Caco-2 (cell line): ENCODE measurements at regions not wholly inside any gene's neighbourhood (a gene's known extent, or its start where the extent isn't known, plus 50 kb on each side); places are given as distances from the start of the nearest gene placed in this dataset.

ENCODE experiments used
- BruUV-seq: library from RNA; stranded (reverse); fragments of 400-500 nt; replicated peaks from 2 replicates; lab custom pipeline; 2021; lab: Mats Ljungman, UMichigan
- CTCF ChIA-PET: fragments of 300-600 bp; sonication (Branson Sonifier 250); formaldehyde crosslinking; loops from one replicate; lab custom pipeline; 2022; ENCODE audit warnings: antibody characterized with exemption; lab: Charles Lee
- POLR2A ChIA-PET: fragments of 300-600 bp; sonication (Branson Sonifier 250); formaldehyde crosslinking; loops from one replicate; lab custom pipeline; 2022; ENCODE audit warnings: antibody characterized with exemption; lab: Charles Lee
- DNase-seq, 2 experiments: peaks; one replicate each; pipeline versions ENCODE4 v3.0.0 to v3.0.0-alpha.2; 2020 to 2022
- H3K27me3 ChIP-seq: replicated peaks from 2 replicates; pipeline ENCODE4 v1.6.0; 2011; ENCODE audit warnings: low read length; ENCODE audit not compliant: control insufficient read depth, insufficient read depth
- H3K36me3 ChIP-seq: 2 replicates; pipeline ENCODE4 v1.5.1; 2011; ENCODE audit warnings: low read length; ENCODE audit not compliant: control insufficient read depth, insufficient read depth
- H3K4me1 ChIP-seq: fragments of 250-450 bp; sonication (Bioruptor Pico); 2 replicates; pipeline ENCODE4 v1.5.1; 2020; ENCODE audit warnings: mild to moderate bottlenecking
- H3K4me3 ChIP-seq: 2 replicates; pipeline ENCODE4 v1.5.1; 2011; ENCODE audit warnings: low read depth, mild to moderate bottlenecking, control low read depth, low read length
- H3K9me3 ChIP-seq: fragments of 250-450 bp; sonication (Bioruptor Pico); 2 replicates; pipeline ENCODE4 v1.5.1; 2020; ENCODE audit warnings: mild to moderate bottlenecking, moderate library complexity
- H3K27ac Mint-ChIP-seq: one replicate; pipeline ENCODE4 v1.8.0; 2022; ENCODE audit warnings: mixed read lengths; ENCODE audit not compliant: unreplicated experiment
- H3K27me3 Mint-ChIP-seq: one replicate; pipeline ENCODE4 v1.8.0; 2022; ENCODE audit warnings: mixed read lengths; ENCODE audit not compliant: insufficient read depth, unreplicated experiment
- H3K36me3 Mint-ChIP-seq: one replicate; pipeline ENCODE4 v1.8.0; 2022; ENCODE audit warnings: mild to moderate bottlenecking, mixed read lengths; ENCODE audit not compliant: insufficient read depth, unreplicated experiment
- H3K4me1 Mint-ChIP-seq: one replicate; pipeline ENCODE4 v1.8.0; 2022; ENCODE audit warnings: low read depth, mixed read lengths; ENCODE audit not compliant: unreplicated experiment
- H3K4me3 Mint-ChIP-seq: one replicate; pipeline ENCODE4 v1.8.0; 2022; ENCODE audit warnings: mild to moderate bottlenecking, moderate library complexity, mixed read lengths; ENCODE audit not compliant: unreplicated experiment
- H3K9me3 Mint-ChIP-seq: one replicate; pipeline ENCODE4 v1.8.0; 2022; ENCODE audit warnings: mixed read lengths; ENCODE audit not compliant: unreplicated experiment
- CTCF ChIP-seq, 2 experiments: fragments of 200-600 bp in 1 of 2; IDR thresholded peaks; 1 replicate in 1 of 2; 2 replicates in 1 of 2; pipeline versions ENCODE4 v1.5.1 to v1.8.0; 2011 to 2022; ENCODE audit warnings: antibody characterized with exemption in 1 of 2, control low read depth in 1 of 2, inconsistent platforms in 1 of 2, low read depth in 1 of 2, low read length in 1 of 2, mild to moderate bottlenecking in 1 of 2, moderate library complexity in 1 of 2; ENCODE audit not compliant: insufficient read depth in 1 of 2, severe bottlenecking in 1 of 2, unreplicated experiment in 1 of 2
- intact Hi-C: fragments of 100-400 bp; cut with micrococcal nuclease; formaldehyde crosslinking; loops from one replicate; pipeline ENCODE4 v1.10.0; 2022; ENCODE audit not compliant: unreplicated experiment

GRCh38 chr14:53528185-53528671, 375.1 kb upstream of the DDHD1 start:
- Histone ChIP-seq H3K4me3 (no peak overlapping the region), H3K27me3 (no peaks in the 10 kb centered on the region), H3K4me1 (peaks cover 29% of the 10 kb centered on the region), H3K9me3 (no peaks in the 10 kb centered on the region), H3K36me3 (no peaks in the 10 kb centered on the region)
- Mint-ChIP-seq H3K27ac (no peak overlapping the region), H3K4me1 (peaks cover 6% of the 10 kb centered on the region), H3K4me3 (no peak overlapping the region), H3K27me3 (no peaks in the 10 kb centered on the region), H3K36me3 (no peaks in the 10 kb centered on the region), H3K9me3 (peaks cover 14% of the 10 kb centered on the region)
- intact Hi-C loops = no loop called here
- ChIA-PET CTCF (no interaction called here), POLR2A (no interaction called here)
- no TSS peak for BruUV-seq
- DNase-seq = no peak
- no peak for TF ChIP-seq CTCF (IDR thresholded peaks at IDR 0.05; ENCODE audit: insufficient read depth in 1 of 2, low read depth in 1 of 2, low read length in 1 of 2, severe bottlenecking in 1 of 2, unreplicated experiment in 1 of 2)

DNA sequence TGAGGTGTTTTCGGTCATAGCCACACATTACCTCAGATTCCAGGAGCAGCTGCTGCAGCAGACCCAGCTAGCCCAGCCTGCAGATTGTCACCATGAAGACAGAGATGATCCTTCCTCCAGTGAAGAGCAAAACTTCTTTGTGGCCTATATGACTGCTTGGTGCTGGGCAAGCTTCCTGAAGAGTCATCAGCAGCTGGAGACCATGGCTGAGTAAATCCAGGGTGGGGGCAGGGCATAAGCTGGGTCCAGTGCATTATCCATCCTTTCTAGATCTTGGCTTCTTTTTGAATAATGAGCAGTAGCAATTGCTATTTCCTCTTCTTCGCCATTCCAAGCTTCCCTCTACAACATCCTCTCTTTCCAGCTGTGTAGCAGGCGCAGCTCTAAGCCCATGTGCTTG, 373.1 kb upstream of the DDHD1 start:
- H3K9me3 ChIP-seq = no peaks in the 10 kb centered on the region; the same call in 1 of the 2 replicates
- no TSS peak for BruUV-seq
- H3K27me3 ChIP-seq = no peaks in the 10 kb centered on the region
- TF ChIP-seq CTCF (IDR thresholded peaks at IDR 0.05; ENCODE audit: insufficient read depth in 1 of 2, low read depth in 1 of 2, low read length in 1 of 2, severe bottlenecking in 1 of 2, unreplicated experiment in 1 of 2) = no peak
- no peak for DNase-seq
- ChIA-PET POLR2A (no interaction called here), CTCF (no interaction called here)
- H3K4me1 Mint-ChIP-seq = no peaks in the 10 kb centered on the region
- H3K4me3 ChIP-seq = no peak overlapping the region
- H3K27me3 Mint-ChIP-seq = no peaks in the 10 kb centered on the region
- no peaks in the 10 kb centered on the region for H3K36me3 Mint-ChIP-seq
- no peaks in the 10 kb centered on the region for H3K36me3 ChIP-seq
- no peak overlapping the region for H3K4me3 Mint-ChIP-seq
- H3K4me1 ChIP-seq = peaks cover 18% of the 10 kb centered on the region
- peaks cover 24% of the 10 kb centered on the region for H3K9me3 Mint-ChIP-seq
- intact Hi-C loops = no loop called here
- no peak overlapping the region for H3K27ac Mint-ChIP-seq

DNA sequence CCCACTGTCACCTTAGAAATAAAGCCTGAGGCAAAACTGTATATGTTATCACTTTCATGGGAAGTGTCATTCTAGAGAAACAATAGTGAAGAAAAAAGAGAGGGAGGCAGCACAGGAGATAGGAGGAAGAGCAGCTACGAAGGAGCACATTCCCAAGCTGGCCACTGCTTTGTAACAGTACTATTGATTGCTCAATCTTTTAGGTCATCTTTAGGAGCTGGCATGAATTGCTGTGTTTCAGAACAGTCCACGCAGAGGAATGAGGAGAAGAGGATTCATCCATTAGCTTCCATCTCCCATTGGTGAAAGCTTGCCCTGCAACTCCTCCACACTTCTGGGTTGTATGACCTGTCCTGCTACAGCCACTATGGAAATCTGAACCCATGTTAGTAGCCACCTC, 372.5 kb upstream of the DDHD1 start:
- no peak for TF ChIP-seq CTCF (IDR thresholded peaks at IDR 0.05; ENCODE audit: insufficient read depth in 1 of 2, low read depth in 1 of 2, low read length in 1 of 2, severe bottlenecking in 1 of 2, unreplicated experiment in 1 of 2)
- ChIA-PET CTCF (no interaction called here), POLR2A (no interaction called here)
- H3K36me3 ChIP-seq = no peaks in the 10 kb centered on the region
- intact Hi-C loops = no loop called here
- H3K27me3 ChIP-seq = no peaks in the 10 kb centered on the region
- H3K9me3 Mint-ChIP-seq = peaks cover 24% of the 10 kb centered on the region
- no peaks in the 10 kb centered on the region for H3K36me3 Mint-ChIP-seq
- BruUV-seq = no TSS peak
- DNase-seq = no peak
- no peak overlapping the region for H3K27ac Mint-ChIP-seq
- H3K4me1 Mint-ChIP-seq = no peaks in the 10 kb centered on the region
- H3K4me1 ChIP-seq = peaks cover 13% of the 10 kb centered on the region
- no peak overlapping the region for H3K4me3 ChIP-seq
- no peaks in the 10 kb centered on the region; the same call in 1 of the 2 replicates for H3K9me3 ChIP-seq
- H3K4me3 Mint-ChIP-seq = no peak overlapping the region
- no peaks in the 10 kb centered on the region for H3K27me3 Mint-ChIP-seq
